ENCODE measurements at regions not wholly inside any gene's neighbourhood (a gene's known extent, or its start where the extent isn't known, plus 50 kb on each side); places are given as distances from the start of the nearest gene placed in this dataset.

DNA sequence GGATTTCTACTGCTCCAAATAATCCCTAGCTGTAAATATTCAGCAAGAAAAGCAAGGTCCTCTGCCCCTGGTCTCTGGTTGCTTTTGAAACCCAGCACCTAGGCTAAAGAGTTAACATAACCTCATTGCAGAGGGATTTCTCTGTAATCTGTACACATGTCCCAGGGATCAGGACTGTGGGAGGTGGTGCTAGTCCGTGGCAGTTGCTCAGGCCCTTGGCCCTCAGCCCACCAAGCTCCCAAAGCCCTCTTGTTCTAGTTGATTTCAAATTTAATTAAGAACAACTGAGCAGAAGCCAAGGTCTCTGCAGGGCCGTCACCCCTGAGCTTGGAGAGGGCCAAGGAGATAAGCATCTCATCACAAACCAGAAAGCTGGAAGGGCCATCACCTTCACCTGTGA is 181.1 kb downstream of the SOX9 start:
- Histone ChIP-seq H3K4me2 (ENCODE audit: low read depth, low read length, poor library complexity, severe bottlenecking) (no peak overlapping the region), H3K4me1 (ENCODE audit: insufficient read depth, low read length, poor library complexity, severe bottlenecking) (no peaks in the 10 kb centered on the region), H4K20me1 (ENCODE audit: insufficient read depth, low read length, poor library complexity, severe bottlenecking) (no peaks in the 10 kb centered on the region), H3K27me3 (ENCODE audit: insufficient read depth, low read length, poor library complexity, severe bottlenecking) (no peaks in the 10 kb centered on the region), H3K9me3 (ENCODE audit: insufficient read depth, low read depth, low read length) (no peaks in the 10 kb centered on the region; the same call in 1 of the 2 replicates), H3K9me2 (replicated peaks; ENCODE audit: low read depth, low read length) (no peaks in the 10 kb centered on the region), H3K4me3 (ENCODE audit: low read length, poor library complexity, severe bottlenecking) (no peak overlapping the region), H3K9ac (ENCODE audit: low read depth, low read length, poor library complexity, severe bottlenecking) (no peak overlapping the region), H3F3A (ENCODE audit: low read depth) (no peaks in the 10 kb centered on the region), H2AFZ (ENCODE audit: low read length) (no peak overlapping the region), H3K79me2 (ENCODE audit: insufficient read depth, low read length) (no peaks in the 10 kb centered on the region), H3K36me3 (ENCODE audit: insufficient read depth, low read length) (no peaks in the 10 kb centered on the region)
- TF ChIP-seq EZH2phosphoT487 (IDR thresholded peaks at IDR 0.05; ENCODE audit: borderline replicate concordance): no peak
- TF ChIP-seq, protein P1, sequence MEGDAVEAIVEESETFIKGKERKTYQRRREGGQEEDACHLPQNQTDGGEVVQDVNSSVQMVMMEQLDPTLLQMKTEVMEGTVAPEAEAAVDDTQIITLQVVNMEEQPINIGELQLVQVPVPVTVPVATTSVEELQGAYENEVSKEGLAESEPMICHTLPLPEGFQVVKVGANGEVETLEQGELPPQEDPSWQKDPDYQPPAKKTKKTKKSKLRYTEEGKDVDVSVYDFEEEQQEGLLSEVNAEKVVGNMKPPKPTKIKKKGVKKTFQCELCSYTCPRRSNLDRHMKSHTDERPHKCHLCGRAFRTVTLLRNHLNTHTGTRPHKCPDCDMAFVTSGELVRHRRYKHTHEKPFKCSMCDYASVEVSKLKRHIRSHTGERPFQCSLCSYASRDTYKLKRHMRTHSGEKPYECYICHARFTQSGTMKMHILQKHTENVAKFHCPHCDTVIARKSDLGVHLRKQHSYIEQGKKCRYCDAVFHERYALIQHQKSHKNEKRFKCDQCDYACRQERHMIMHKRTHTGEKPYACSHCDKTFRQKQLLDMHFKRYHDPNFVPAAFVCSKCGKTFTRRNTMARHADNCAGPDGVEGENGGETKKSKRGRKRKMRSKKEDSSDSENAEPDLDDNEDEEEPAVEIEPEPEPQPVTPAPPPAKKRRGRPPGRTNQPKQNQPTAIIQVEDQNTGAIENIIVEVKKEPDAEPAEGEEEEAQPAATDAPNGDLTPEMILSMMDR (conservative IDR thresholded peaks at IDR 0.05; ENCODE audit: low read length): no peak

DNA sequence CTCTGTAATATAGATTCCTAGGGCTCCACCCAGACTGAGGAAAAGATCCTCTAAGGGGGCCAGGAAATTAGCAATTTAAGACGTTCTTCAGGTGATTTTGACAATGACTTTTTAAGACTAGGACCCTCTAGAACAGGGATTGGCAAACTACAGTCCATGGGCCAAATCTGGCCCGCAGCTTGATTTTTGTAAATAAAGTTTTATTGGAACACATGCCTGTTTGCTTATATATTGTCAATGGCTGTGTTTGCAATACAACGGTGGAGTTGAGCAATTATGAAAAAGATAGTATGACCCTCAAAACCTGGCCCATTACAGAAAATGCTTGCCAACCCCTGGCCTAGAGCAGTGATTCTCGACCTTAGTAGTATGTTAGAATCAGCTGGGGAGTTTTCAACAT is 181.9 kb downstream of the SOX9 start:
- H4K20me1 ChIP-seq (ENCODE audit: insufficient read depth, low read length, poor library complexity, severe bottlenecking): no peaks in the 10 kb centered on the region
- no peaks in the 10 kb centered on the region for H3K36me3 ChIP-seq (ENCODE audit: insufficient read depth, low read length)
- H3K9me3 ChIP-seq (ENCODE audit: insufficient read depth, low read depth, low read length): no peaks in the 10 kb centered on the region; the same call in 1 of the 2 replicates
- no peak overlapping the region for H3K9ac ChIP-seq (ENCODE audit: low read depth, low read length, poor library complexity, severe bottlenecking)
- TF ChIP-seq, protein P1 (conservative IDR thresholded peaks at IDR 0.05; ENCODE audit: low read length): no peak
- TF ChIP-seq EZH2phosphoT487 (IDR thresholded peaks at IDR 0.05; ENCODE audit: borderline replicate concordance): no peak
- no peak overlapping the region for H3K4me3 ChIP-seq (ENCODE audit: low read length, poor library complexity, severe bottlenecking)
- H2AFZ ChIP-seq (ENCODE audit: low read length): no peak overlapping the region
- no peaks in the 10 kb centered on the region for H3K4me1 ChIP-seq (ENCODE audit: insufficient read depth, low read length, poor library complexity, severe bottlenecking)
- H3K4me2 ChIP-seq (ENCODE audit: low read depth, low read length, poor library complexity, severe bottlenecking): no peak overlapping the region
- no peaks in the 10 kb centered on the region for H3K9me2 ChIP-seq (replicated peaks; ENCODE audit: low read depth, low read length)
- H3K27me3 ChIP-seq (ENCODE audit: insufficient read depth, low read length, poor library complexity, severe bottlenecking): no peaks in the 10 kb centered on the region
- no peaks in the 10 kb centered on the region for H3K79me2 ChIP-seq (ENCODE audit: insufficient read depth, low read length)
- H3F3A ChIP-seq (ENCODE audit: low read depth): no peaks in the 10 kb centered on the region

DNA sequence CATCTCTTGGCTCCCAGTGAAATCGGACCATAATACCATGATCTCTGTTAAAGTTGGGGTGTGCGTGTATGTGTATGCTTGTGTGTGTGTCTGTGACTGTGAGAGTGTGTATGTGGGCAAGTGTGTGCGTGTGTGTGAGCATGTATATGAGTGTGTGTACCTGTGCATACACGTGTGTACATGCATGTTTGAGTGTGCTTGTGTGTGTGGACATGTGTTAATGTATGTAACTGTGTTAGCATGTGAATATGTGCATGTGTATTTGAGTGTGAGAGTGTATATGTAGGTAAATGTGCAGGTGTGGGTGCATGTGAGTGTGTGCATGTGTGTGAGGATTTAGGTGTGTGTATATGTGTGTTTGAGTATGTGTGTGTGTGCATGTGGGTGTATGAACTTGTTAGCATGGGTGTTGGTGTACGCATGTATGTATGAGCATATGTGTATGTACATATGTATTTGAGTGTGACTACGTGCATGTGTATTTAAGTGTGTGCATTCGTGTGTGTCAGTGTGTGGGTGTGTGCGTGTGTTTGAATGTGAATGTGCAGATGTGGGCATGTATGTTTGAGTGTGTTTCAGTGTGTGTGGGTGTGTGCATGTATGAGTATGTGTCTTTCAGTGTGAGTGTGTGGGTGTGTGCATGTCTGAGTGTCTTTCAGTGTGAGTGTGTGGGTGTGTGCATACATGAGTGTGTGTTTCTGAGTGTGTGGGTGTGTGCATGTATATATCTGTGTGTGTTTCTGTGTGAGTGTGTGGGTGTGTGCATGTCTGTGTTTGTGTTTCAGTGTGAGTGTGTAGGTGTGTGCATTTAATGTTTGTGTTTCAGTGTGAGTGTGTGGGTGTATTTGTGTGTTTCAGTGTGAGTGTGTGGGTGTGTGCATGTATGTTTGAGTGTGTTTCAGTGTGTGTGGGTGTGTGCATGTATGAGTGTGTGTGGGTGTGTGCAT is 183.2 kb downstream of the SOX9 start:
- Histone ChIP-seq H3F3A (ENCODE audit: low read depth) (no peaks in the 10 kb centered on the region), H4K20me1 (ENCODE audit: insufficient read depth, low read length, poor library complexity, severe bottlenecking) (no peaks in the 10 kb centered on the region)
- no peak for TF ChIP-seq EZH2phosphoT487 (IDR thresholded peaks at IDR 0.05; ENCODE audit: borderline replicate concordance)
- TF ChIP-seq, protein P1 (conservative IDR thresholded peaks at IDR 0.05; ENCODE audit: low read length): no peak

More for the DNA sequence above, 183.2 kb downstream of the SOX9 start:
- no peaks in the 10 kb centered on the region for H3K4me1 ChIP-seq (ENCODE audit: insufficient read depth, low read length, poor library complexity, severe bottlenecking)
- no peaks in the 10 kb centered on the region; the same call in 1 of the 2 replicates for H3K9me3 ChIP-seq (ENCODE audit: insufficient read depth, low read depth, low read length)
- no peak overlapping the region for H3K4me2 ChIP-seq (ENCODE audit: low read depth, low read length, poor library complexity, severe bottlenecking)
- H3K79me2 ChIP-seq (ENCODE audit: insufficient read depth, low read length): no peaks in the 10 kb centered on the region
- no peaks in the 10 kb centered on the region for H3K36me3 ChIP-seq (ENCODE audit: insufficient read depth, low read length)
- no peak overlapping the region for H2AFZ ChIP-seq (ENCODE audit: low read length)
- H3K9me2 ChIP-seq (replicated peaks; ENCODE audit: low read depth, low read length): no peaks in the 10 kb centered on the region
- no peak overlapping the region for H3K9ac ChIP-seq (ENCODE audit: low read depth, low read length, poor library complexity, severe bottlenecking)
- H3K27me3 ChIP-seq (ENCODE audit: insufficient read depth, low read length, poor library complexity, severe bottlenecking): no peaks in the 10 kb centered on the region
- H3K4me3 ChIP-seq (ENCODE audit: low read length, poor library complexity, severe bottlenecking): no peak overlapping the region

Data from Loucy (cell line).